Stimulated activated CD4-positive, alpha-beta T cell treated with anti-CD3 and anti-CD28 coated beads, Interleukin-12 subunit alpha, Interleukin-12 subunit beta, amount 100 ng/mL, for 48 hours (primary cell): ENCODE measurements at regions not wholly inside any gene's neighbourhood (a gene's known extent, or its start where the extent isn't known, plus 50 kb on each side); places are given as distances from the start of the nearest gene placed in this dataset.

Experiments used
- DNase-seq, 3 donors: peaks; one replicate each; pipeline ENCODE4 v3.0.0-alpha.2; 2020; ENCODE audit warnings: low read depth in 2 of 3, low spot score in 1 of 3

DNA sequence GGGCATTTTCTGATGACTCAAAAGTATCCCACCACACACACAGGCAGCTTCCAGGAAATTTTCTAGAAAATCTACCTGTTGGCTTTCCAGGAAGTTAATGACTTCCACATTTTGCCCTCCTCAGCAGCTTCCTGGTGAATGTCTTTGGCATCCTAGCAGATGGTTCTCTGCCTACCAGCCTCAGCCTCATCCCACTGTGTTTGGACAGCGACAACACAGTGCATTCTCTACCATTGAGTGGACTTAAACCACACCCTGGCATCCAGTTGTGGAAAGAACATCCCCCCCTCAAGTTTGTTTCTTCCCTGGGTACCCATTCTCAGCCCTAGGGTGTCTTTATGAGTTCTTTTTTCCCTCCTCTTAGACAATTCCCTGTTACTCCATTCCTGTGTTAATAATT, 50.8 kb upstream of the GADL1 start:
- no peak for DNase-seq

DNA sequence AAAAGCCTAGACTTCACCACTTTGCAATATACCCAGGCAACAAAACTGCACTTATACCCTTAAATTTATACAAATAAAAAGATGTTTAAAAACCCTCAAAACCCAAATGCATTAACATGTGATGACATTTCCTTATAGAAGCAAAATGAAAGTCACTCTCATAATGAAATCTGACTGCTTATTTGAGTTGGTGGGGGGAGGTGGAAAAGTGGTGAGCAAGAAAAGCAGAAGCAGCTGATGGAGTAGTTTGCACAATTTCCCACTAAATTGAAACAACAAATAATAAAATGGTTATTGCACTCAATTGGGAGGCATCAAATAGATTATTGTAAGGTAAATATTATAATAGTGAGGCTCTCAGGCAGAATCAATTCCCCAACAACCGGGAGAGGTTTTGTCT, 54.0 kb upstream of the GADL1 start:
- no peak for DNase-seq

GRCh38 chr3:30951826-30952225, 57.4 kb upstream of the GADL1 start:
- no peak for DNase-seq

- no peak for DNase-seq
Measured at GRCh38 chr3:30952786-30953185, 58.3 kb upstream of the GADL1 start.

GRCh38 chr3:30954426-30954825, 60.0 kb upstream of the GADL1 start:
- no peak for DNase-seq

GRCh38 chr3:30962084-30962483, 67.6 kb upstream of the GADL1 start:
- DNase-seq = no peak

DNA sequence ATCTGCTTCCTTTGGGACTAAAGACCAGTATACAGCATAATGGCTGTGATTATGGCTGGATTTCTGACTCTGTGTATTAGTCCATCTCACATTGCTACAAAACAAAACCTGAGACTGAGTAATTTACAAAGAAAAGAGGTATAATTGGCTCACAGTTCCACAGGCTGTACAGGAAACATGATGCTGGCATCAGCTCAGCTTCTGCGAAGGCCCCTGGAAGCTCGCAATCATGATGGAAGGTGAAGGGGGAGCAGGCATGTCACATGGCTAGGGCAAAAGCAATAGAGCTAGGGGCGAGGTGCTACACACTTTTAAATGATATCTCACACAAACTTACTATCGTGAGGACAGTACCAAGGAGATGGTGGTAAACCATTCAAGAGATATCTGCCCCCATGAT, 68.0 kb upstream of the GADL1 start:
- no peak for DNase-seq

GRCh38 chr3:30963223-30963722, 68.8 kb upstream of the GADL1 start:
- DNase-seq = no peak

DNA sequence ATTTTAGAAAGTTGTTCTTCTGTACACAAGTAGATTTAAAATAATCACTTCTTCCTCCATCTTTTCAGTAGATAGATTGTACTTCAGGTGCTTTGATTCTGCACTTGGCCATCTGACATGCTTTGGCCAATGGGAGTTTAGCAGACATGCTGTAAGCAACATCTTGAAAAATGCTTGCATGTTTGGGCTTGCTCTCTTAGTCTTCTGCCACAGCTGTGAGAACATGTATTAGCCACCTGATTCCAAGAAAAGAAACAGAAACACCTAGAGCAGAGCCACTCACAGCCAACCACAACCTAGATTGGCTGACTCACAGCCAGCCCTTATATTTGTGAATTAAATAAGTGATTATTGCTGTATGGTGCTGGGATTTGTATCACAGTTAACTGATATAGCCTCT, 70.2 kb upstream of the GADL1 start:
- DNase-seq = no peak

DNA sequence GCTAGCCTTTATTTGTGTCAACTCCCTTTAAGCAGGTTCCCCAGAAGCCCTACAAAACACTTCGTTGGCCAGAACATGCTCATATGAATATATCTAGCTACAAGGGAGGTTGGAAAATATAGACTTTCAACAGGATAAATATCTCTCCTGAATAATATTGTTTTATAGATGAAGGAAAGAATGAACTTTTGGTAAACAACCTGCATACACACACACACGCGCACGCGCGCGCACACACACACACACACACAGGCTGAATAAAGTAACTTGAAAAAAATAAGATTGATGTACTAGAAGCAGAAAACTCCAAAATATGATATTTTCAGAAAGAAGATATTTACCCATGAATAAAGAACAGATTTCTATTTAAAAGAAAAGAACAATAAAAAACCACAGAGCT, 72.4 kb upstream of the GADL1 start:
- no peak for DNase-seq

DNA sequence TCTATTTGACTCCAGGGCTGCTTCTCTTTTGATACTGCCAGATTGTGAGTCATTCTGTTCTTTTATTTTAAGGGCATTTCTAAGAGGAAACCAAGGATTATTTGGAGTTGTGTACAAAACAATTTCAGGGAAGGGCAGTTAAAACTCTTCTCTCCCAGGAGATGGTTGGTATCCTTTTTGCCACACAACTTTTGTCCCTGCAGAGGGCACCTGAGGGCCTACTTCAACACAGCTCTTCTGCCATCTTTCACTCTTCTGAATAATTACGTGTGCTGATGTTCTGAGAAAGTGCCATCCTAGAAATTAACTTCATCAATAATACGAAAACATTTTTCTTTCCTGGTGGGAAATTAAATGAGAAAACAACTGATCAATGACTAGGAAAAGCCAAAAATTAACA, 75.7 kb upstream of the GADL1 start:
- no peak for DNase-seq

GRCh38 chr3:30972449-30972848, 78.0 kb upstream of the GADL1 start:
- no peak for DNase-seq

DNA sequence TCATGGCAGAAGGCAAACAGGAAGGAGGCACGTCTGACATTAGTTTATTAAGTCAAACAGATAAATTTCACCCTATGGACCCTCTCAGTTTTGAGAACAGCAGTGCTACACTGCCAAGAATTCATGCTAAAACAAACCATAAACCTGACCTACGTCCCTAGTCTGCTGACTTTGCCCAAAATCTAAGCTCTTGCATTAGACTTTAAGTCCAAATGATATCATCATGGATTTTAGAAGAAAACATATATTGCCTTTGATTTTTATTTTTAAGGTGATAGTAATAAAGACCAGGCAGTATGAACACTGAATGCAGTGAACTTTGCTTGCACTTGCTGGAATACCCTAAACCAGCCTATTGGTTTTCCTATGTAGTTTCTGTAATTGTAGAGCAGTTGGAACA, 79.6 kb upstream of the GADL1 start:
- no peak for DNase-seq

- DNase-seq = no peak
Measured at GRCh38 chr3:30977592-30977991, 83.1 kb upstream of the GADL1 start.

GRCh38 chr3:30980993-30981392, 86.5 kb upstream of the GADL1 start:
- DNase-seq = no peak

DNA sequence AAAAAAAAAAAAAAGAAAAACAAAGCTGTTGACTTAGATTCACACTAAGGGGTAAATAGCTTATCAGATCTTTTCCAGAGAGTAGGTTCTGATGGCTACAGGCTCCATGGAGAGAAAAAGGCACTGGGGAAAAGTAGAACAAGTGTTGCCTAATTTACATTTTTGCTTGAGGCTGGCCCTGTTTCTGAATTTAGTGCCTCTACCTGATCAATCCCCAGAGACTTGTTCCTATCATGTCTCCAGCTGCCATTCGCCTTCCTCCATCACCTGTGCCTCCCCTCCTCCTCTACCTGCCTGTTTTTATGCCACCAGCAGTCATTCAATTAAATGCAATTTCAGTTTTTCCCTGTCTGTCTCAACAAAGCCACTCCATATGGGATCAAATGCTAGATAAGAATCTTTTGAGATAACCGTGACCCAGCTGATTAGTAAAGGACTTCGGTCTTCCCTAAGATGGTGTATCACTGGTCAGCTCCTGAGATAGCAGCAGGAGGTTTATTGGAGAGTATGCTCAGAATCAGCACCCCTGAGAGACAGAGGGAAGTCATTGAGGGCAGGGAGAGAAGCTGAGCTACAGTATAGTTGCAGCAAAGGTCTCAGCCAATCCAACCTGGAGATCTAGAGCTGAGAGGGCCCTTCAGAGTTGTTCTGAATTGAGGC, 88.1 kb upstream of the GADL1 start:
- no peak for DNase-seq

- DNase-seq = no peak
Measured at GRCh38 chr3:30984855-30985749, 90.6 kb upstream of the GADL1 start.

- DNase-seq = no peak
Measured at GRCh38 chr3:30986551-30986950, 92.1 kb upstream of the GADL1 start.

DNA sequence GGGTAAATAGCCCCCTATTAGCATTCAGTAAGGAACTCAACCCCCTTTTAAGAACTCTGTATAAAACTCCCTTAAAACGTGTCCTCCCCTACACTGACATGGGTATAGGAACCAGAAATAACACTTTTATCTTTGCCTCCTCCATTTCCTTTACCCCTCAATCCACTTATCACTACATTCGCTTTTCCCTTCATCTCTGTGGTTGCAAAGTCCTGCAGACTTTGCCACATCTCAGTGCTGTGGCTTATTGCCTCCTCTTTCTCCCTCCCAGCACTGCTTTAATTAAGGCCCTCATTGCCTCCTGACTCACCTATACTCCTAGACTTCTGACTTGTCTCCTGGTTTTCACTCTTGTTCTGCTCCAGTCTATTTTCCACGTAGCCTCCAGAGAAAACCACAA, 94.3 kb upstream of the GADL1 start:
- DNase-seq = no peak

GRCh38 chr3:30989276-30990030, 95.0 kb upstream of the GADL1 start:
- DNase-seq = no peak

DNA sequence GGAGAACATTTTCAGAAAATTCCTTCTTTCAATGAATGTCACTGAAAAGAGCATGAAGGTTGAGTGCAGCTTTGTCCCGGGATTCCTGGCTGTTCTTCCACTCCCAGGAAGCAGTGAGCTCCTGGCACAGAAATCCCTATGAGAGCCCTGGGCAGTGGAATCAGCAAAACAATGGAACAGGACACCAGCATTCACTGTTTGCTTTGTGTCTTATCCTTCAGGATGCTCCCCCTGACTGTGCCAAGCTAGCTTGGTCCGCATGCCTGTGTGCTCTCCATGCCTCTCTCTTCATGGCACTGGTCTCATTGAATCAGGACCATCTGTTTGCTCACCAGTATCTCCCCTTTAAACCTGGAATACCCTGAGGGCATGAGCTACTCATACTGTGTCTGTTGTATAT, 102.0 kb upstream of the GADL1 start:
- no peak for DNase-seq

DNA sequence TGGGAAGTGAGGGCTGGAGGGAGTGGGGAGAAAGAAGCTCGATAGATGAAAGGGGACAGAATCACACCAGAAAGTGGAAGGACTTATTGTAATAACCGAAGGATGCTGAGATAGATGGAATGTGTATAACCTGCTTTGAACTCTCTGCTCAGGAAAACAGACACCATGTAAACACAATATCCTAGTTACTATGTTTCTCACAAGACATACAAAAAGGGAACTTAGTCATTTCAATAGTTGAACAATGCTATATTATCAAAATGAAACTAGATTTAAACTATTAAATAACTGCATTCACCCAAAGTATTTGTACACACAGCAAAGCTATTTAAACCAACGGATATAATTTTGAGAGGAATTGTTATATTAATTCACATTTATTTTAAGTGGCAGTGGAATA, 108.3 kb upstream of the GADL1 start:
- no peak for DNase-seq
